ENCODE measurements at regions not wholly inside any gene's neighbourhood (a gene's known extent, or its start where the extent isn't known, plus 50 kb on each side); places are given as distances from the start of the nearest gene placed in this dataset.

DNA sequence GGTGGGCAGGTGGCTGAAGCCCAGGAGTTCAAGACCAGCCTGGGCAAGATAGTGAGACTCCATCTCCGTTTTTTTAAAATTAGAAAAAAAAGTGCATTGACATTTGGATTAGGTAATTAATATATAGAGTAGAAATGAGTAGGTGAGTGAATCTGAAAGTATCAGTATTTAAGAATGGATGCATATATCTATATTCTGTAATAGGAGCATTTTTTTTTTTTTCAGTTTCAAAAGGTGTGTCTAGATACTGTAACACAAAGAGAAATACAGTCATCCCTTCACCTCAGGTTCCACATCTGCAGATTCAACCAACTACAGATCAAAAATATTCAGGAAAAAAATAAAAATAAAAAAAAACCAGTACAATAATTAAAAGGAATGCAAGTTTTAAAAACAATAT is 50.8 kb downstream of the RBM27 start:
- 88 to 100% methylated on average over 1 of the region's 1 CpG for WGBS, 2 experiments (ENCODE audit: insufficient coverage in 2 of 2)
- H3K36me3 ChIP-seq (ENCODE audit: control insufficient read depth, insufficient read depth, low read length): peaks cover 45% of the 10 kb centered on the region

DNA sequence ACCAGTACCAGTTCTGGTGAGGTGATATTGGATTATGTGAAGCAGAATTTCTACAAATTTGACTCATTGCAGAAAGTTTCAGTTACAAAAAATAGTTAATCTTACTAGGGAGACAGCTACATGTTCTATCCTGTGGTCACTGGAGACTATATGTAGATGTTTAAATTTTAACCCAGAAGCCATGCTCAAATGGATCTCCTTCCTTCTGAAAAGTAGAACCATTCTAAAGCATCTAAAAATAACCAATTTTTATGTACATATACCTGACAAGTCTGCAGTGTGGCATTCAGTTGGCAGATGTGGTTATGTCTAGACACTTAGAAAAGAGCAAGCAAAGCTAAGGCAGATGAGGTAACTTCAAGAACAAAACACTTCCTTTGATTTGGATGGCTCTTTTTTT is 65.5 kb upstream of the POU4F3 start:
- Histone ChIP-seq H3K27ac (ENCODE audit: low read depth, low read length, severe bottlenecking) (no peak overlapping the region), H3K36me3 (ENCODE audit: control insufficient read depth, insufficient read depth, low read length) (peaks cover 83% of the 10 kb centered on the region), H3K4me1 (ENCODE audit: control insufficient read depth, insufficient read depth, low read length, poor library complexity, severe bottlenecking) (no peaks in the 10 kb centered on the region), H3K9me3 (ENCODE audit: control insufficient read depth, low read length) (no peaks in the 10 kb centered on the region), H3K4me3 (ENCODE audit: extremely low read depth, insufficient read depth, low read length, poor library complexity, severe bottlenecking) (no peak overlapping the region)

More for the DNA sequence above, 50.8 kb downstream of the RBM27 start:
- H3K4me1 ChIP-seq (ENCODE audit: control insufficient read depth, insufficient read depth, low read length, poor library complexity, severe bottlenecking): no peaks in the 10 kb centered on the region
- H3K4me3 ChIP-seq (ENCODE audit: extremely low read depth, insufficient read depth, low read length, poor library complexity, severe bottlenecking): no peak overlapping the region
- no peaks in the 10 kb centered on the region for H3K9me3 ChIP-seq (ENCODE audit: control insufficient read depth, low read length)
- H3K27ac ChIP-seq (ENCODE audit: low read depth, low read length, severe bottlenecking): no peak overlapping the region

DNA sequence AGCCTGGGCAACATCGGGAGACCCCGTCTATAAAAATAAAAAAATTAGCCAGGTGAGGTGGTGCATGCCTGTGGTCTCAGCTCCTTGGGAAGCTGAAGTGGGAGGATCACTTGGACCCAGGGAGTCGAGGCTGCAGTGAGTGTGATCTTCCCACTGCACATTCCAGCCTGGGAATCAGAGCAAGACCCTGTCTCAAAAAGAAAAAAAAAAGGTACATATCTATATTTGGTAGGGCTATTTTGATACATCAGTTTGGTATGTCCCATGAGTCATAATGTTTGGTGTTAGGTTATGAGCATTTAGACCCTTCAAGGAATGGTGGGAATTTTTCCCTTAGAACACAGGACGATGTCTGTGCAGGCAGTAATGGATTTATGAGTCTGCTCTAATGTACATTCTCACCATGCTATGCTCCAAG is 55.3 kb upstream of the POU4F3 start:
- H3K9me3 ChIP-seq (ENCODE audit: control insufficient read depth, low read length): no peaks in the 10 kb centered on the region
- peaks cover 8% of the 10 kb centered on the region for H3K4me1 ChIP-seq (ENCODE audit: control insufficient read depth, insufficient read depth, low read length, poor library complexity, severe bottlenecking)
- WGBS, 2 experiments (ENCODE audit: insufficient coverage in 2 of 2): 73% methylated on average over 4 of the region's 4 CpGs; no CpG with 5 or more reads in 1 of the 2 experiments
- H3K27ac ChIP-seq (ENCODE audit: low read depth, low read length, severe bottlenecking): peak overlapping the region; percentile 80
- peaks cover 28% of the 10 kb centered on the region for H3K36me3 ChIP-seq (ENCODE audit: control insufficient read depth, insufficient read depth, low read length)
- no peak overlapping the region for H3K4me3 ChIP-seq (ENCODE audit: extremely low read depth, insufficient read depth, low read length, poor library complexity, severe bottlenecking)

DNA sequence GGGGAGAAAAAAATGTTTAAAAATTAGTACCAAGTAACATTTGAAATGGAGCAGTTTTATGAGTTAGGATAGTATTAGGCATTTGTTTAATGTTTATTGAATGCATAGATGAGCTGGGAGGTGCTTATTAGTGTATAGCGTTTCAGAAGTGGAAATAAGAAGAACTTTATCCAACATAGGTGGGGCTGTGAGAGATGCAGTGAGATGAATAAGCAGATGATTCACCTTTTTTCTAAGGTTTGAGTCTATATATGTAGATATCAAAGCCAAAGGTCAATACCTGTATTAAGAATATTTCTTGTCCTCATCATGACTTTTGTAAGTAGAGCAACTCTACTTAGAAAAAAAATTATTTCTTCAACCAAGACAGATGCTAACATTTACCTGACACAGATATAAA is 54.6 kb upstream of the POU4F3 start:
- Histone ChIP-seq H3K9me3 (ENCODE audit: control insufficient read depth, low read length) (no peaks in the 10 kb centered on the region), H3K36me3 (ENCODE audit: control insufficient read depth, insufficient read depth, low read length) (peaks cover 27% of the 10 kb centered on the region), H3K4me3 (ENCODE audit: extremely low read depth, insufficient read depth, low read length, poor library complexity, severe bottlenecking) (no peak overlapping the region), H3K27ac (ENCODE audit: low read depth, low read length, severe bottlenecking) (peak overlapping the region; percentile 80), H3K4me1 (ENCODE audit: control insufficient read depth, insufficient read depth, low read length, poor library complexity, severe bottlenecking) (peaks cover 8% of the 10 kb centered on the region)
- WGBS, 2 experiments (ENCODE audit: insufficient coverage in 2 of 2): 83 to 100% methylated on average over 1 of the region's 1 CpG

Measured in mesodermal cell (in vitro differentiated cells).